ENCODE measurements at regions not wholly inside any gene's neighbourhood (a gene's known extent, or its start where the extent isn't known, plus 50 kb on each side); places are given as distances from the start of the nearest gene placed in this dataset.

- no peak for DNase-seq
- TF ChIP-seq CTCF (IDR thresholded peaks at IDR 0.05), result no peak
- Histone ChIP-seq H3K9me3 (no peaks in the 10 kb centered on the region), H3K27ac (no peak overlapping the region), H3K36me3 (no peaks in the 10 kb centered on the region), H3K4me1 (no peaks in the 10 kb centered on the region), H3K27me3 (no peaks in the 10 kb centered on the region), H3K4me3 (no peak overlapping the region), H3K9ac (ENCODE audit: low read depth in 2 of 2, low read length in 2 of 2) (no peak overlapping the region)
- intact Hi-C loops (cut with DNase I), result no loop called here
These were observed 720.0 kb downstream of the PCDH18 start for GRCh38 chr4:136812100-136812880.

DNA sequence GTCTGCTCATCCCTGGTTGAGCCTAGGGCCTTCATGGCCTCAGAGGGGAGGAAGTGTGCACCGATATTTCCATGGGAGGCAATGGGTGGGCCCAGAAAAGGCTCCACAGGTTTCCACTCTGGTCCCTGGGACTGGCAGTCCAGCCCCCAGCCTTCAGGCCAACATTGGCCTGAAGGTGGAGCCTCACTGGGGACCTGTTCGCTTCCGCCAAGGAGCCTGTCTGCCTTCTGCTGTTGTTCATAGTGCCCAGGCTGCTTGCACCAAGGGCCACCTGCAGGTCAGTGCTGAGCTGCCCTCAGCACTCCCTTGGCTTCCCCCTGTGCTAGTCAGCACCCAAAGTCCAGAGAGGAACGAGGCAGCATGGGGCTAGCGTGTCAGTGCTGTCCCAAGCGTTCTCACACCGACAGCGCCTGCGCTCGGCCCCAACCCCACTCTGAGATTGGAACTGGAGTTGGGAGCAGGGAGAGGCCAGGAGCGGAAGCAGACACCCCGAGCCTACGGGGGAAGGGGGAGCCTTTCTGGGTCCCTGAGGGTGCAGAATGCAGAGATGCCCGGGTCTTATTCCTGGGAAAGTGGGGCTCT is 720.7 kb downstream of the PCDH18 start:
- no peak for TF ChIP-seq CTCF (IDR thresholded peaks at IDR 0.05)
- Histone ChIP-seq H3K27me3 (no peaks in the 10 kb centered on the region), H3K9me3 (no peaks in the 10 kb centered on the region), H3K9ac (ENCODE audit: low read depth in 2 of 2, low read length in 2 of 2) (no peak overlapping the region), H3K4me1 (no peaks in the 10 kb centered on the region), H3K4me3 (no peak overlapping the region), H3K27ac (no peak overlapping the region), H3K36me3 (no peaks in the 10 kb centered on the region)
- intact Hi-C loops (cut with DNase I), result no loop called here
- no peak for DNase-seq

DNA sequence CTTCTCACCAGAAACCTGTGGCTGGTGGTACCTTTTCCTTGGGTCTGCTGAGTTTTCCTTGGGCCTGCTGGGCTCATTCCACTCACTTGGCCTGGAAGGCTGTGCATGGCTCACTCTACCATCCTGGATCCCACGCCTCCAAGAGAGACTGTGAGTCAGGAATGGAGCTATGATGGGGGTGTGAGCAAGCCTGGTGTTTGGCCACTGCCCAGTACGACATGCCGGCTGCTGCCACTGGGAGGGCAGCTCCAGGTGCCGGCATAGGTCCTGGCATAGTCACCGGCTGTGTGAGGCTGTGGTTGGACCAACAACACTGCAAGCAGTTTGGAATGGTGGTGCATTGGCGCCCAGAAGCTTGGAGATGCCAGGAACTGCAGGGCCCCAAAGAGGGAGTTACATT is 721.7 kb downstream of the PCDH18 start:
- no peak for TF ChIP-seq CTCF (IDR thresholded peaks at IDR 0.05)
- intact Hi-C loops (cut with DNase I), result no loop called here
- no peaks in the 10 kb centered on the region for H3K9me3 ChIP-seq
- H3K36me3 ChIP-seq, result no peaks in the 10 kb centered on the region
- H3K27me3 ChIP-seq, result no peaks in the 10 kb centered on the region
- no peak overlapping the region for H3K9ac ChIP-seq (ENCODE audit: low read depth in 2 of 2, low read length in 2 of 2)
- no peaks in the 10 kb centered on the region for H3K4me1 ChIP-seq
- DNase-seq, result no peak
- H3K27ac ChIP-seq, result no peak overlapping the region
- no peak overlapping the region for H3K4me3 ChIP-seq

GRCh38 chr4:136806844-136807243 is 725.5 kb downstream of the PCDH18 start:
- H3K4me3 ChIP-seq, result no peak overlapping the region
- H3K27me3 ChIP-seq, result no peaks in the 10 kb centered on the region
- no peak for DNase-seq
- no peaks in the 10 kb centered on the region for H3K4me1 ChIP-seq
- no peak overlapping the region for H3K9ac ChIP-seq (ENCODE audit: low read depth in 2 of 2, low read length in 2 of 2)
- no peak overlapping the region for H3K27ac ChIP-seq
- no peaks in the 10 kb centered on the region for H3K36me3 ChIP-seq
- intact Hi-C loops (cut with DNase I), result no loop called here
- H3K9me3 ChIP-seq, result no peaks in the 10 kb centered on the region
- no peak for TF ChIP-seq CTCF (IDR thresholded peaks at IDR 0.05)

DNA sequence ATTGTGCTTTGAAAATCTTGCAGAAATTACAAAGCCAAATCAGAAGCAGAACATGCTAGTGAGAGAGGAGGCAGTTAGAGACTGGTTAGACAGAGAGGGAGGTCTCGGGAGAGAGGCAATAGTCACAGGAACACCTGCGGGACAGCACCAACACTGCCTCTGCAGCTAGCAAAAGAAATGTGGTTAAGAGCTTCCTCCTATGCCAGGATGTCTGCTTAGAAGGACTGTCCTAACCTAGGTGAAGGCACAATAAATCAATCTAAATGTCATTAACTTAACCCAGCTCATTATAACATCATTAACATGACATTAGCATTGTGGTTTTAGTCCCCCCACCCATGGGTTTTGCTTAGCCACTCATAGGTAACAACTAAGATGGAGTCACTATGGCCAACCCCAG is 726.7 kb downstream of the PCDH18 start:
- H3K4me1 ChIP-seq, result no peaks in the 10 kb centered on the region
- no peaks in the 10 kb centered on the region for H3K9me3 ChIP-seq
- intact Hi-C loops (cut with DNase I), result no loop called here
- no peak for TF ChIP-seq CTCF (IDR thresholded peaks at IDR 0.05)
- no peak overlapping the region for H3K9ac ChIP-seq (ENCODE audit: low read depth in 2 of 2, low read length in 2 of 2)
- no peak overlapping the region for H3K27ac ChIP-seq
- no peak for DNase-seq
- no peaks in the 10 kb centered on the region for H3K36me3 ChIP-seq
- no peaks in the 10 kb centered on the region for H3K27me3 ChIP-seq
- no peak overlapping the region for H3K4me3 ChIP-seq

Measured in colonic mucosa (tissue), 4 donors.